Glutamatergic neuron (in vitro differentiated cells): ENCODE measurements at regions not wholly inside any gene's neighbourhood (a gene's known extent, or its start where the extent isn't known, plus 50 kb on each side); places are given as distances from the start of the nearest gene placed in this dataset.

ENCODE experiments used
- DNase-seq: peaks from one replicate; pipeline ENCODE4 v3.0.0; 2022
- H3K27ac Mint-ChIP-seq: one replicate; pipeline ENCODE4 v1.8.0; 2020; ENCODE audit warnings: mild to moderate bottlenecking, mixed read lengths, inconsistent platforms; ENCODE audit not compliant: unreplicated experiment
- H3K27me3 Mint-ChIP-seq: one replicate; pipeline ENCODE4 v1.8.0; 2020; ENCODE audit warnings: mild to moderate bottlenecking, moderate library complexity, mixed read lengths, inconsistent platforms; ENCODE audit not compliant: unreplicated experiment
- H3K36me3 Mint-ChIP-seq: one replicate; pipeline ENCODE4 v1.8.0; 2020; ENCODE audit warnings: mild to moderate bottlenecking, mixed read lengths, inconsistent platforms; ENCODE audit not compliant: unreplicated experiment
- H3K4me1 Mint-ChIP-seq: one replicate; pipeline ENCODE4 v1.8.0; 2020; ENCODE audit warnings: mild to moderate bottlenecking, low read depth, mixed read lengths, inconsistent platforms; ENCODE audit not compliant: unreplicated experiment
- H3K4me3 Mint-ChIP-seq: one replicate; pipeline ENCODE4 v1.8.0; 2020; ENCODE audit warnings: mild to moderate bottlenecking, mixed read lengths, inconsistent platforms; ENCODE audit not compliant: unreplicated experiment
- H3K9me3 Mint-ChIP-seq: one replicate; pipeline ENCODE4 v1.8.0; 2020; ENCODE audit warnings: mild to moderate bottlenecking, moderate library complexity, mixed read lengths, inconsistent platforms; ENCODE audit not compliant: unreplicated experiment
- CTCF ChIP-seq: fragments of 200-600 bp; sonication (generic); IDR thresholded peaks from one replicate; pipeline ENCODE4 v1.5.0; 2021; ENCODE audit not compliant: partially characterized antibody, unreplicated experiment

DNA sequence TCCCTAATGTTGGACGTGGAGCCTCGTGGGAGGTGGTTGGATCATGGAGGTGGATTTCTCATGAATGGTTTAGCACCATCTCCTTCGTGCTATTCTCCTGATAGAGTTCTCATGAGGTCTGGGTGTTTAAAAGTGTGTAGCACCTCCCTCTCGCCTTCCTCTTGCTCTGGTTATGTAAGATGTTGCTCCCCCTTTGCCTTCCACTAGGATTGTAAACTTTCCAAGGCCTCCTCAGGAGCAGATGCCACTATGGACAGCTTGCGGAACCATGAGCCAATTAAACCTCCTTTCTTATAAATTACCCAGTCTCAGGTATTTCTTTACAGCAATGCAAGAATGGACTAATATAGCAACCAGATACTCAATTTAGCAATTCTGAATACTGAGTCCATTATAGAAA is 82.4 kb upstream of the PELI1 start:
- H3K4me3 Mint-ChIP-seq: no peak overlapping the region
- H3K9me3 Mint-ChIP-seq: peaks cover 13% of the 10 kb centered on the region
- peaks cover 48% of the 10 kb centered on the region for H3K4me1 Mint-ChIP-seq
- peak overlapping the region; percentile 1 for H3K27ac Mint-ChIP-seq
- peaks cover 14% of the 10 kb centered on the region for H3K27me3 Mint-ChIP-seq
- no peak for TF ChIP-seq CTCF
- H3K36me3 Mint-ChIP-seq: no peaks in the 10 kb centered on the region
- no peak for DNase-seq

DNA sequence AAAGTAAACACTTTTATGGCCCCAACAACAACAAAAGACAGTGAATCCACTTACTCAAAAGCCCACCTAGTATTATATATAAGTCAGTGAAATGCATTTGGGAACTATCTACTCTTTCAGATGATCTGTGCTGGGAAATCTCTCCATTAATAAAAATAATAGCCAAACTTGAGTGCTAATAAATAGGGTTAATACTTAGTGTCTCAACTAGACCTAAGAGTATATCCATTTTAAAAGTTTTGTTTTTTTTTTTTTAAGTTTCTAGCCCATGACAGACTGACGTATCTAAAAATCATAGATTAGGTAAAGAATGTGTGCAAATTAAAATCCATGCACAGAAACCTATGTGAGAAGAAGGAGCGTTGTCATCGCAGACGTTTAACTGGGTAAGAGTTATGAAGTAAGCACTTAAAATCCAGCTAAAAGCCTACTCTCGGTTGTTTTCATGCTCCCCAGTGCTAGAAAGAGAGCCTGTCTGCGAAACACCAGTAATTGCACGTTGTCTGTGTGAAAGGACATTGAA is 83.4 kb upstream of the PELI1 start:
- peak overlapping the region; percentile 96 for H3K27ac Mint-ChIP-seq
- H3K27me3 Mint-ChIP-seq: peaks cover 13% of the 10 kb centered on the region
- no peak for TF ChIP-seq CTCF
- peak overlapping the region; percentile 83 for H3K4me3 Mint-ChIP-seq
- H3K9me3 Mint-ChIP-seq: peaks cover 12% of the 10 kb centered on the region
- peaks cover 38% of the 10 kb centered on the region for H3K4me1 Mint-ChIP-seq
- no peak for DNase-seq
- no peaks in the 10 kb centered on the region for H3K36me3 Mint-ChIP-seq

DNA sequence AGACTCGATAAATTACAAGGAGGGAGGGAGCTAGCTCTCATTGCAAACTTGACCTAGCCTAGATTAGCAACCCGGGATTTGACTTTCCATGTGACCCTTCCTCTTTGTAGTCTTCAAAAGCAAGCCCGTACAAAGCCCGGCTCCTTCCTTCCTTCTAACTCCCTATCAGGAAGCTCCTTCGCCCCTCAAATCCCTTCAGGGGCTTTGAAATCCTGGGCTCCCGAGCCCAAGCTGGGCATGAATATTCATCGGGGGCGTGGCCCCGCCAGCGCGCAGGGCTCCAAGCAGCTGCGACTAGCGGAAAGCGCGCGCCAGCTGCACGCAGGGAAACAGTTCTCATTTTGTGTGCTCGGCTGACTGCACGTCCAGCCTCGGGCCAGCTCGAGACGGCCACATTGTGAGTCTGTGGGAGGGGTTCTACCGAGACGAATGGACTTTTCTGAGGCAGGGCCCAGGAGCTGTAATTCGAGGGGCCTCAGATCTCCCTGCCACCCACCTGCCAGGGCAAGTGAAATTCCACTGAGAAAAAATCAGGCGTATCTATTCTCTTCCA is 84.0 kb upstream of the PELI1 start:
- H3K27ac Mint-ChIP-seq: peak overlapping the region; percentile 96
- peak overlapping the region; percentile 83 for H3K4me3 Mint-ChIP-seq
- H3K27me3 Mint-ChIP-seq: peaks cover 13% of the 10 kb centered on the region
- H3K36me3 Mint-ChIP-seq: no peaks in the 10 kb centered on the region
- peaks cover 33% of the 10 kb centered on the region for H3K4me1 Mint-ChIP-seq
- H3K9me3 Mint-ChIP-seq: peaks cover 8% of the 10 kb centered on the region
- no peak for TF ChIP-seq CTCF
- DNase-seq: peak; percentile 92

- H3K27ac Mint-ChIP-seq: peak overlapping the region; percentile 96
- H3K36me3 Mint-ChIP-seq: no peaks in the 10 kb centered on the region
- no peak for TF ChIP-seq CTCF
- peaks cover 30% of the 10 kb centered on the region for H3K4me1 Mint-ChIP-seq
- peaks cover 13% of the 10 kb centered on the region for H3K27me3 Mint-ChIP-seq
- peaks cover 8% of the 10 kb centered on the region for H3K9me3 Mint-ChIP-seq
- no peak for DNase-seq
- H3K4me3 Mint-ChIP-seq: peak overlapping the region; percentile 83
Observed at GRCh38 chr2:64228918-64229317, 84.7 kb upstream of the PELI1 start.

DNA sequence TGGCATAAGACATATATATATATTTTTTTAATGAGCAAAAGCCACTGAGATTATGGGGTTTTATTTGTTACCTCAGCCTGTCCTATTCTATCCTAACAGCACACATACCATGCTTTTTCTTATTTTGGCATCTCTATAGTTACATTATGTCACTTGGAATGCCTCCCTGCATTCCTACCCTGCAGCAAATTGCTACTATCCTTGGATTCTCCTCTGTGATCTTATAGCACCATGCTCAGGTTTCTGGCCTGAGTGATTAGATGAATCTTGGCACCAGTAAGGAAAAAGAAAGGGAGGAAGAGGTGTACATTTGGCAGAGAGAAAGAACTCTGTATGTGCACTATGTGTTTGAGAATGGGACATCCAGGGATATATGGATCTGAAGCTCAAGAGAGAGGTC is 86.3 kb upstream of the PELI1 start:
- peaks cover 10% of the 10 kb centered on the region for H3K27me3 Mint-ChIP-seq
- H3K4me3 Mint-ChIP-seq: no peak overlapping the region
- no peak for DNase-seq
- no peak for TF ChIP-seq CTCF
- H3K36me3 Mint-ChIP-seq: no peaks in the 10 kb centered on the region
- H3K27ac Mint-ChIP-seq: no peak overlapping the region
- peaks cover 8% of the 10 kb centered on the region for H3K9me3 Mint-ChIP-seq
- H3K4me1 Mint-ChIP-seq: peaks cover 23% of the 10 kb centered on the region
